GM21360 (cell line): ENCODE measurements at regions not wholly inside any gene's neighbourhood (a gene's known extent, or its start where the extent isn't known, plus 50 kb on each side); places are given as distances from the start of the nearest gene placed in this dataset.
"Not testable (repeated sequence)": the region's sequence is repeated elsewhere in the genome, so short reads cannot be mapped to it uniquely, and the experiment has no call there.

Experiments
- ATAC-seq: cut with Tn5 transposase; IDR thresholded peaks from one replicate; pipeline ENCODE4 v1.9.1; 2021; ENCODE audit warnings: mild to moderate bottlenecking, moderate library complexity; ENCODE audit not compliant: unreplicated experiment

DNA sequence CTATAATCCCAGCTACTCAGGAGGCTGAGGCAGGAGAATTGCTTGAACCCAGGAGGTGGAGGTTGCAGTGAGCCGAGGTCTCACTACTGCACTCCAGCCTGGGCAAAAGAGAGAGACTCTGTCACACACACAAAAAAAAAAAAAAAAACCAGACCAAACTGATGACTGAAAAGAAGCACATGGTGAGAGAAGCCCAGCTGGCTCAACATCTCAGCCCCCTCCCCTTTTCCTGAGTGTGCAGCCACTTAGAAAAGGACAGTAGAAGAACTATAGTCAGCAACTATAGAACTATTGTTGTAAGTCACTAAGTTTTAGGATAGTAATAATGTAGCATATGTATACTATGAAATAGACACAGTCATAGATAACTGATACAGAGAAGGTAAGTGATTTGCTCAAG is 87.2 kb upstream of the RALGPS2 start:
- ATAC-seq = no peak

GRCh38 chr1:178639326-178639725 is 85.7 kb upstream of the RALGPS2 start:
- no peak for ATAC-seq

- ATAC-seq = no peak
These were observed 82.8 kb upstream of the RALGPS2 start for GRCh38 chr1:178642282-178642681.

DNA sequence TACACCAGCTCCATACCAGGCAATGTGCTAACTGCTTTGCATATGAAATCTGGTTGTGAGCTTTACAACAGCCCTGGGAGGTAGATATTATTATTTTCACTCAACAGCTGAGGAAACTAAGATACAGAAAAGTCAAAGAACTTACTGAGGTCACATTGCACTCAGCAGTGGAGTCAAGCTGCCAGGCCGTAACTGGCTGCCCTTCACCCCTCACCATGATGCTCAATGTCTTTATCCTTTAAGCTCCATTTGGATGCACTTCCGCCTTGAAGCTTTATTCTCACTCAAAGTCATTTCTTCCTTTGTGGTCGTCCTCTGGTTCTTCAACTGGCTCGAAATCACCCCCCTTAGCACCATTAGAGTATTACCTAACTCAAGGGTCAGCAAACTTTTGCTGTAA is 81.7 kb upstream of the RALGPS2 start:
- no peak for ATAC-seq

DNA sequence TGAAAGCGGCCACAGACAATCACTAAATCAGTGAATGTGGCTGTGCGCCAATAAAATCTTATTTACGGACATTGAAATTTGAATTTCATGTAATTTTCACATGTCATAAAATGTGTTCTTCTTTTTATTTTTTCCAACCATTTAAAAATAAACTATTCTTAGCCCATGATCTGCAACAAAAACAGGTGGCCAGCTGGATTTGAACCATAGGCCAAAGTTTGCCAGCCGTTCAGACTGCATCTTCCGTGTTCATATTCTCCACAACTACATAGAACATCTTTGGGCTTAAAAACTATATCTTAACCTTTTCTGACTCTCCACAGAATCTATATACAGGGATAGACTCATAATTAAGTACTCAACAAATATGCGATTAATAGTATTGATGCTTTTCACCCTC is 81.2 kb upstream of the RALGPS2 start:
- no peak for ATAC-seq

- ATAC-seq = no peak
These were observed 80.5 kb upstream of the RALGPS2 start for GRCh38 chr1:178644308-178645120.

- ATAC-seq = no peak
These were observed 79.8 kb upstream of the RALGPS2 start for GRCh38 chr1:178645157-178645807.

DNA sequence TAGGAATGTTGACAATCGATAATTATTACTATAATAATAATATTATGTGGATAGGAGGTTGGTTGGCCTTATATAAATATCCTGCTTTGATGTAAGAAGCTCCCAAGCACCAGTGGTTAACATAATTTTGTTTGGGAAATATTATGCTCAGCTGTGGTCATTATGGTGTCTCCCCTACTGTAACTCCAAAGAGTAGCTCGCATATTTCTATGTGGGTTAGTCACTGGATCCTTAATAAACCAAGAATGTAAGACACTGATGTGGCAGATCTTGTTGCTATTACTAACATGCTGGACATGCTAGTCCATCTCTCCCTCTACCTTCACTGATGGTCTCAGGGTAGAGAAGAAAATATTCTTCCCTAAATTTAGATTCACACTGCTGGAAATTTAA is 79.2 kb upstream of the RALGPS2 start:
- ATAC-seq = no peak

- ATAC-seq = no peak
These were observed 78.2 kb upstream of the RALGPS2 start for GRCh38 chr1:178646821-178647220.

- ATAC-seq = no peak
These were observed 76.9 kb upstream of the RALGPS2 start for GRCh38 chr1:178648151-178648550.

GRCh38 chr1:178649582-178650350 is 75.3 kb upstream of the RALGPS2 start:
- ATAC-seq = no peak

DNA sequence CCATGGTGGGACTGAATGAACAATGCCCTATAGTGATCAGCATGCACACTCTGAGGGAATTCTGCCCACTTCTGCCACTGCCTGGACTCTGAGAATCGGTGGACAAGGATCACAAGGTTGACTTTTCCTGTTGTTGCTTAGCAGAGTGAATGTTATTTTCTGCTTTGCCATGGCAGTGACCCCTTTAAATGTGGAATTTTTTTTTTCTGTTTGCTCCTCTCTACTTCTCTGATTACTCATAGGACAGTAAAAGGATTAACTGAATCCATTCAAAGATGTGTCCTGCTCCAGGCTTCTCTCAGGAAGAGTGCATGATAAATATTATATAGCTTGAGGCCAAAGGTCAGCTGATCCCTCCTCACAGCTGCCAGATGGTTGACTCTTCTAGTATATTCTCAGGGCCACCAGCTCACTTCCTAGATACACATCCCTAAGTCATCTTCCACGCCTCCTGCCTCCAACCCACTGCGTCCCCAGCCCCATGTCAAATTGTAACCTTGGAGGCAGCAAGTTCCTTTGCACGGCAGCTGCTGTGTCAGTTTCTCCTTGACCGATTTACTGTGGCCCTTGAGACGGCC is 74.0 kb upstream of the RALGPS2 start:
- no peak for ATAC-seq

DNA sequence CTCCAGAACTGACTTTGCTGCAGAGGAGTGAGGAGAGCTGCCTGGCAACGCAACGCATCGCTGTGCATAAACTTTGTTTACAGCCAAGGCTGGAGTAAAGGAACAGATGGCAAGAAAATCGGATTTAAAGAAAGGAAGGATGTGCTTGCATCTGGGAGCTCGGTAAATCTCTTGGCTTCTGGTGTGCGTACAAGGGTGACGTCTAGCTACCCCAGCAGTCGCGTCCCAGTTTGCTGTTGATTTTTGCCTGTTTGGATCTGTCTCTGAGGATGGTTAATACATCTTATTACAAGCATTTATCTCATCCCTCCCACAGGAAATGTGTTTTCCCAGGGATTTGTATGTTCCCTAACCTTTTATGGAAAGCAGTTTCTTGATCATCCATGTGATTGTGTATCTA is 73.3 kb upstream of the RALGPS2 start:
- ATAC-seq = no peak

- ATAC-seq = no peak
These were observed 72.2 kb upstream of the RALGPS2 start for GRCh38 chr1:178652506-178653490.

DNA sequence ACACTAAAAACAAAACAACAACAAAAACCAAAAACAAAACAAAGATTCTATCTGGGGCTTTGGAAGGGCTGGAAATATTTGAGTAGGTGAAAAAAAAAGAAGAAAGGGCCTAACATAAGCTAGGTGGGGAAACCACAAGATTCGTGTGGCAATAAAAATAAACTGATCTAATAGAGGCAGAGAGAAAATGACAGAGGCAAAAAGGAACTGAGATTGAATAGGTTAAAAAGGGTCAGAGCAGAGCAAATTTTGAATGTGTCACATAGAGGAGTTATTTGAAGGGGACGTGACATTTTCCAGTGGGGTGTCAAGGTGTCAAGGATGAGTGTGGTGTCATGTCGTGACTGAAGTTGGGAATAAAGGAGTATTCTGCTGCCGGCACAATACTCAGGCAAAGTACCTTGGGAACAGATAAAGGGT is 65.2 kb upstream of the RALGPS2 start:
- peak; percentile 68 for ATAC-seq

DNA sequence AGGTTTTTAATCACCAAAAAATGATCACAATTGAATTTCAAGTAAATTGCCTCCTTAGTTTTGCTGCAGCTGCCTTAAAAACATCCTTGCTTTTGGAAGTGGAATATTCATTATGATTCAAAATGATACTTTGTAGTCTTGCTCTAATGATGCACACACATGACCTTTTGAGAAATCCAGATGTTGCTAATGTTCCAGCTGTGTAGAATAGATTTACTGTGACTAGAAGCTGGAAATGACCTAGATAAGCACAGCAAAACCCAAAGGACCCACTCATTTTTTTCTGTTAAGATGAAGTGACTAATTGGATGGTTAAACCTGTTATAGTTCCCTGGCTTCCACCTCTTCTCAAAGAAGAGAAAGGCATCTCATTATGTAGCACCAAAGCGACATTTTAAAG is 64.6 kb upstream of the RALGPS2 start:
- ATAC-seq = no peak

DNA sequence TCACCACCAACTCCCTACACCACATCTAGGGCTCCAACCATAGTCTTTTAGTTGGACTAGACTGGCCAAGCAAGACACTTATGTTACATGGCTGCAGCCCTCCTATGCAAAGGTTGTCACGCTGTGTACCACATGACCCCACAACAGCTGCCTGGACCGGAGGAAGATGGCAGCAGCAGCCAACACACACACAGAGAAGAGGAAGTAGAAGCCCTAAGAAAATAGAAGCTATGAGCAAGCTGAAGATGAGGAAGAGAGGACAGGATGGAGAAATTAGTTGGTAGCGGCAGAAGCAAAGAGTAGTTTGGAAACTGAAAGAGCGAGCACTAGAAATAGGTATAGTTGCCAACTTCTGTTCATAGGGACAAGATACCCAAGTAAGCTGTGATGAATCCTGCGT is 60.8 kb upstream of the RALGPS2 start:
- ATAC-seq = peak; percentile 75

DNA sequence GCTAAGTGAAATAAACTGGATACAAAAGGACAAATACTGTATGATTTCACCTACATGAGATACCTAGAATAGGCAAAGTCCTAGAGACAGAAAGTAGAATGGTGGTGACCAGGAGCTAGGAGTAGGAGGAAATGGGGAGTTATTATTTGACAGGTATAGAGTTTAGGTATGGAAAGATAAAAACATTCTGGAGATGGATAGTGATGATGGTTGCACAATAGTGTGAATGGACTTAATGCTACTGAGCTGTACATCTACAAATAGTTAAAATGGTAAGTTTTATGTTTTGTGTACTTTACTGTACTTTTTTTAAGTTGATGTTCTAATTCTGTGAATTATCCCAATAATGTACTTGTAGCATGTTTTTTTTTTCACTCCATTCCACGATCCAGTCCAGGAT is 59.5 kb upstream of the RALGPS2 start:
- ATAC-seq = no peak

DNA sequence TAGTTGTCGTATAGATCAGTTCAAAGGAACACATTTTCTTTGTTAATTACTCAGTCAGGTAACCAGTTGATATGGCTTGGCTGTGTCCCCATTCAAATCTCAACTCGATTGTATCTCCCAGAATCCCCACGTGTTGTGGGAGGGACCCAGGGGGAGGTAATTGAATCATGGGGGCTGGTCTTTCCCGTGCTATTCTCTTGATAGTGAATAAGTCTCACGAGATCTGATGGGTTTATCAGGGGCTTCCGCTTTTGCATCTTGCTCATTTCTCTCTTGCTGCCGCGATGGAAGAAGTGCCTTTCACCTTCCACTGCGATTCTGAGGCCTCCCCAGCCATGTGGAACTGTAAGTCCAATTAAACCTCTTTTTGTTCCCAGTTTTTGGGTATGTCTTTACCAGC is 58.2 kb upstream of the RALGPS2 start:
- not testable (repeated sequence) for ATAC-seq

DNA sequence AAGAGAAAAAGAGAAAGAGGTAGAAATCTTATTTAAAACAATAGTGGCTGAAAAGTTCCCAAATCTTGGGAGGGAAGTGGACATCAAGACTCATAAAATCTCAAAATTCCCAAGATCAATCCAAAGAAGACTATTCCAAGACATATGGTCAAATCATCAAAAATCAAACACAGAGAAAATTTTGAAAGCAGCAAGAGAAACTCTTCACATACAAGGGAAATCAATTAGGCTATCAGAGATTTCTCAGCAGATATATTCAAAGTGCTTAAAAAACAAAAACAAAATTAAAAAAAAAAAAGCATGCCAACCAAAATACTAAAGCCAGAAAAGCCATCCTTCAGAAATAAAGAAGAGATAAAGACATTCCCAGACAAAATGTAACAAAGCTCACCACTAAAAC is 52.6 kb upstream of the RALGPS2 start:
- no peak for ATAC-seq
